SK-N-MC (cell line): ENCODE measurements at regions not wholly inside any gene's neighbourhood (a gene's known extent, or its start where the extent isn't known, plus 50 kb on each side); places are given as distances from the start of the nearest gene placed in this dataset.

Experiments
- EZH2 ChIP-seq: fragments of 200-600 bp; sonication (generic); IDR thresholded peaks from one replicate; pipeline ENCODE4 v1.6.1; 2017; ENCODE audit warnings: antibody characterized with exemption
- POLR2AphosphoS5 ChIP-seq: IDR thresholded peaks from 2 replicates; pipeline ENCODE4 v1.6.1; 2012; ENCODE audit warnings: mild to moderate bottlenecking, low read depth, low read length, borderline replicate concordance

- TF ChIP-seq EZH2 (no peak), POLR2AphosphoS5 (no peak)
Measured at GRCh38 chr16:11461595-11461990, 116.3 kb downstream of the RMI2 start.
